Caco-2 (cell line): ENCODE measurements at regions not wholly inside any gene's neighbourhood (a gene's known extent, or its start where the extent isn't known, plus 50 kb on each side); places are given as distances from the start of the nearest gene placed in this dataset.

Source experiments
- BruUV-seq: library from RNA; stranded (reverse); fragments of 400-500 nt; replicated peaks from 2 replicates; lab custom pipeline; 2021; lab: Mats Ljungman, UMichigan
- CTCF ChIA-PET: fragments of 300-600 bp; sonication (Branson Sonifier 250); formaldehyde crosslinking; loops from one replicate; lab custom pipeline; 2022; ENCODE audit warnings: antibody characterized with exemption; lab: Charles Lee
- POLR2A ChIA-PET: fragments of 300-600 bp; sonication (Branson Sonifier 250); formaldehyde crosslinking; loops from one replicate; lab custom pipeline; 2022; ENCODE audit warnings: antibody characterized with exemption; lab: Charles Lee
- DNase-seq, 2 experiments: peaks; one replicate each; pipeline versions ENCODE4 v3.0.0 to v3.0.0-alpha.2; 2020 to 2022
- H3K27me3 ChIP-seq: replicated peaks from 2 replicates; pipeline ENCODE4 v1.6.0; 2011; ENCODE audit warnings: low read length; ENCODE audit not compliant: control insufficient read depth, insufficient read depth
- H3K36me3 ChIP-seq: 2 replicates; pipeline ENCODE4 v1.5.1; 2011; ENCODE audit warnings: low read length; ENCODE audit not compliant: control insufficient read depth, insufficient read depth
- H3K4me1 ChIP-seq: fragments of 250-450 bp; sonication (Bioruptor Pico); 2 replicates; pipeline ENCODE4 v1.5.1; 2020; ENCODE audit warnings: mild to moderate bottlenecking
- H3K4me3 ChIP-seq: 2 replicates; pipeline ENCODE4 v1.5.1; 2011; ENCODE audit warnings: low read depth, mild to moderate bottlenecking, control low read depth, low read length
- H3K9me3 ChIP-seq: fragments of 250-450 bp; sonication (Bioruptor Pico); 2 replicates; pipeline ENCODE4 v1.5.1; 2020; ENCODE audit warnings: mild to moderate bottlenecking, moderate library complexity
- H3K27ac Mint-ChIP-seq: one replicate; pipeline ENCODE4 v1.8.0; 2022; ENCODE audit warnings: mixed read lengths; ENCODE audit not compliant: unreplicated experiment
- H3K27me3 Mint-ChIP-seq: one replicate; pipeline ENCODE4 v1.8.0; 2022; ENCODE audit warnings: mixed read lengths; ENCODE audit not compliant: insufficient read depth, unreplicated experiment
- H3K36me3 Mint-ChIP-seq: one replicate; pipeline ENCODE4 v1.8.0; 2022; ENCODE audit warnings: mild to moderate bottlenecking, mixed read lengths; ENCODE audit not compliant: insufficient read depth, unreplicated experiment
- H3K4me1 Mint-ChIP-seq: one replicate; pipeline ENCODE4 v1.8.0; 2022; ENCODE audit warnings: low read depth, mixed read lengths; ENCODE audit not compliant: unreplicated experiment
- H3K4me3 Mint-ChIP-seq: one replicate; pipeline ENCODE4 v1.8.0; 2022; ENCODE audit warnings: mild to moderate bottlenecking, moderate library complexity, mixed read lengths; ENCODE audit not compliant: unreplicated experiment
- H3K9me3 Mint-ChIP-seq: one replicate; pipeline ENCODE4 v1.8.0; 2022; ENCODE audit warnings: mixed read lengths; ENCODE audit not compliant: unreplicated experiment
- intact Hi-C: fragments of 100-400 bp; cut with micrococcal nuclease; formaldehyde crosslinking; loops from one replicate; pipeline ENCODE4 v1.10.0; 2022; ENCODE audit not compliant: unreplicated experiment
- TF ChIP-seq, protein P1 (sequence below), 2 experiments: fragments of 200-600 bp in 1 of 2; IDR thresholded peaks; 1 replicate in 1 of 2; 2 replicates in 1 of 2; pipeline versions ENCODE4 v1.5.1 to v1.8.0; 2011 to 2022; ENCODE audit warnings: antibody characterized with exemption in 1 of 2, control low read depth in 1 of 2, inconsistent platforms in 1 of 2, low read depth in 1 of 2, low read length in 1 of 2, mild to moderate bottlenecking in 1 of 2, moderate library complexity in 1 of 2; ENCODE audit not compliant: insufficient read depth in 1 of 2, severe bottlenecking in 1 of 2, unreplicated experiment in 1 of 2

GRCh38 chr1:201645956-201646355 is 107.0 kb downstream of the NAV1 start:
- CTCF ChIA-PET, result no interaction called here
- Histone ChIP-seq H3K27me3 (peaks cover 6% of the 10 kb centered on the region), H3K9me3 (no peaks in the 10 kb centered on the region), H3K36me3 (no peaks in the 10 kb centered on the region), H3K4me1 (peaks cover 8% of the 10 kb centered on the region), H3K4me3 (no peak overlapping the region)
- BruUV-seq, result no TSS peak
- Mint-ChIP-seq H3K36me3 (no peaks in the 10 kb centered on the region), H3K4me1 (no peaks in the 10 kb centered on the region), H3K27me3 (peaks cover 30% of the 10 kb centered on the region), H3K27ac (no peak overlapping the region), H3K9me3 (peaks cover 16% of the 10 kb centered on the region), H3K4me3 (no peak overlapping the region)
- TF ChIP-seq, protein P1, sequence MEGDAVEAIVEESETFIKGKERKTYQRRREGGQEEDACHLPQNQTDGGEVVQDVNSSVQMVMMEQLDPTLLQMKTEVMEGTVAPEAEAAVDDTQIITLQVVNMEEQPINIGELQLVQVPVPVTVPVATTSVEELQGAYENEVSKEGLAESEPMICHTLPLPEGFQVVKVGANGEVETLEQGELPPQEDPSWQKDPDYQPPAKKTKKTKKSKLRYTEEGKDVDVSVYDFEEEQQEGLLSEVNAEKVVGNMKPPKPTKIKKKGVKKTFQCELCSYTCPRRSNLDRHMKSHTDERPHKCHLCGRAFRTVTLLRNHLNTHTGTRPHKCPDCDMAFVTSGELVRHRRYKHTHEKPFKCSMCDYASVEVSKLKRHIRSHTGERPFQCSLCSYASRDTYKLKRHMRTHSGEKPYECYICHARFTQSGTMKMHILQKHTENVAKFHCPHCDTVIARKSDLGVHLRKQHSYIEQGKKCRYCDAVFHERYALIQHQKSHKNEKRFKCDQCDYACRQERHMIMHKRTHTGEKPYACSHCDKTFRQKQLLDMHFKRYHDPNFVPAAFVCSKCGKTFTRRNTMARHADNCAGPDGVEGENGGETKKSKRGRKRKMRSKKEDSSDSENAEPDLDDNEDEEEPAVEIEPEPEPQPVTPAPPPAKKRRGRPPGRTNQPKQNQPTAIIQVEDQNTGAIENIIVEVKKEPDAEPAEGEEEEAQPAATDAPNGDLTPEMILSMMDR (IDR thresholded peaks at IDR 0.05; ENCODE audit: insufficient read depth in 1 of 2, low read depth in 1 of 2, low read length in 1 of 2, severe bottlenecking in 1 of 2, unreplicated experiment in 1 of 2), result no peak
- intact Hi-C loops, result no loop called here
- no peak for DNase-seq
- POLR2A ChIA-PET, result no interaction called here

GRCh38 chr1:201646411-201647022 is 107.6 kb downstream of the NAV1 start:
- intact Hi-C loops, result no loop called here
- POLR2A ChIA-PET, result no interaction called here
- Histone ChIP-seq H3K9me3 (no peaks in the 10 kb centered on the region), H3K4me1 (peaks cover 8% of the 10 kb centered on the region), H3K4me3 (no peak overlapping the region), H3K27me3 (peaks cover 9% of the 10 kb centered on the region), H3K36me3 (no peaks in the 10 kb centered on the region)
- Mint-ChIP-seq H3K36me3 (no peaks in the 10 kb centered on the region), H3K27me3 (peaks cover 33% of the 10 kb centered on the region), H3K4me1 (no peaks in the 10 kb centered on the region), H3K9me3 (peaks cover 16% of the 10 kb centered on the region), H3K4me3 (no peak overlapping the region), H3K27ac (no peak overlapping the region)
- TF ChIP-seq, protein P1 (IDR thresholded peaks at IDR 0.05; ENCODE audit: insufficient read depth in 1 of 2, low read depth in 1 of 2, low read length in 1 of 2, severe bottlenecking in 1 of 2, unreplicated experiment in 1 of 2), result no peak
- DNase-seq, result no peak
- CTCF ChIA-PET, result no interaction called here
- BruUV-seq, result no TSS peak

- peaks cover 32% of the 10 kb centered on the region for H3K27me3 Mint-ChIP-seq
- CTCF ChIA-PET, result no interaction called here
- H3K4me3 Mint-ChIP-seq, result no peak overlapping the region
These were observed 108.2 kb downstream of the NAV1 start for GRCh38 chr1:201647094-201647493.

More at GRCh38 chr1:201647094-201647493, 108.2 kb downstream of the NAV1 start:
- Histone ChIP-seq H3K36me3 (no peaks in the 10 kb centered on the region), H3K9me3 (no peaks in the 10 kb centered on the region), H3K4me3 (no peak overlapping the region), H3K27me3 (peaks cover 9% of the 10 kb centered on the region), H3K4me1 (peaks cover 8% of the 10 kb centered on the region)
- TF ChIP-seq, protein P1 (IDR thresholded peaks at IDR 0.05; ENCODE audit: insufficient read depth in 1 of 2, low read depth in 1 of 2, low read length in 1 of 2, severe bottlenecking in 1 of 2, unreplicated experiment in 1 of 2), result no peak
- BruUV-seq, result no TSS peak
- H3K9me3 Mint-ChIP-seq, result peaks cover 15% of the 10 kb centered on the region
- no peaks in the 10 kb centered on the region for H3K36me3 Mint-ChIP-seq
- H3K4me1 Mint-ChIP-seq, result no peaks in the 10 kb centered on the region
- no peak for DNase-seq
- POLR2A ChIA-PET, result no interaction called here
- intact Hi-C loops, result no loop called here
- H3K27ac Mint-ChIP-seq, result no peak overlapping the region
